RWPE2 (cell line): ENCODE measurements at regions not wholly inside any gene's neighbourhood (a gene's known extent, or its start where the extent isn't known, plus 50 kb on each side); places are given as distances from the start of the nearest gene placed in this dataset.

Source experiments
- ATAC-seq: fragments of 200-7000 bp; cut with Tn5 transposase; 3 replicates; pipeline ENCODE4 v1.9.1; 2021; ENCODE audit warnings: low read depth
- DNase-seq: peaks from one replicate; pipeline ENCODE4 v3.0.0-alpha.2; 2020; ENCODE audit warnings: low spot score
- H3K27ac ChIP-seq: fragments of 450-650 bp; 2 replicates; pipeline ENCODE4 v1.5.1; 2017; ENCODE audit warnings: mild to moderate bottlenecking; ENCODE audit not compliant: poor library complexity, severe bottlenecking
- H3K27me3 ChIP-seq: fragments of 250-450 bp; sonication (Bioruptor Pico); 2 replicates; pipeline ENCODE4 v1.5.1; 2021; ENCODE audit warnings: mild to moderate bottlenecking, moderate library complexity; ENCODE audit not compliant: insufficient read depth, poor library complexity, severe bottlenecking
- H3K36me3 ChIP-seq: fragments of 250-450 bp; sonication (Bioruptor Pico); 2 replicates; pipeline ENCODE4 v1.5.1; 2020; ENCODE audit warnings: low read depth, mild to moderate bottlenecking, moderate library complexity
- H3K4me1 ChIP-seq: fragments of 250-450 bp; sonication (Bioruptor Pico); 2 replicates; pipeline ENCODE4 v1.5.1; 2021; ENCODE audit warnings: mild to moderate bottlenecking, moderate library complexity; ENCODE audit not compliant: insufficient read depth, poor library complexity, severe bottlenecking
- H3K4me3 ChIP-seq: fragments of 250-450 bp; sonication (Bioruptor Pico); 2 replicates; pipeline ENCODE4 v1.5.1; 2021; ENCODE audit warnings: mild to moderate bottlenecking, moderate library complexity; ENCODE audit not compliant: severe bottlenecking
- H3K9me3 ChIP-seq: fragments of 250-450 bp; sonication (Bioruptor Pico); 2 replicates; pipeline ENCODE4 v1.5.1; 2021; ENCODE audit warnings: mild to moderate bottlenecking, moderate library complexity; ENCODE audit not compliant: severe bottlenecking
- TF ChIP-seq, protein P1 (sequence below): fragments of 450-650 bp; IDR thresholded peaks from one replicate; pipeline ENCODE4 v1.5.1; 2017; ENCODE audit warnings: mild to moderate bottlenecking, moderate library complexity; ENCODE audit not compliant: poor library complexity, severe bottlenecking

DNA sequence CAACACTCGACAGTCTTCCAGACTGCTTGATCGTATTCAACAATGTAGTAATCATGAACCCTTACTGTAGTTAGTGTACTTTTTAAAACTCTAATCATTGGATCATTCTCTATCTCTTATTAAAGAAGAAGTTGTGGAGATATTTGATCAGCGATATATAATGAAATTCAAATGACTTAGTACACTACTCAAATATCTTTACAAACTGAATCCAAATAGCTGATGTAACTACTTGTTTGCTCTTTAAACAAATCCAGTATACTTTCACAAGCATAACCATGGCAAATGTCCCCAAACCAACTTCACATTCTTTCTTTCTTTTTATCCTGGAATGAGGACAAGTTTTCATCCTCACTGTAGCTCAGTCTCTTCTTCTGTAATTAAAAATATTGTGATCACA is 1569.9 kb upstream of the ADGRL3 start:
- Histone ChIP-seq H3K27ac (no peak overlapping the region), H3K9me3 (no peaks in the 10 kb centered on the region), H3K36me3 (no peaks in the 10 kb centered on the region), H3K27me3 (no peaks in the 10 kb centered on the region), H3K4me1 (no peaks in the 10 kb centered on the region), H3K4me3 (no peak overlapping the region)
- DNase-seq = no peak
- ATAC-seq = no peak
- TF ChIP-seq, protein P1, sequence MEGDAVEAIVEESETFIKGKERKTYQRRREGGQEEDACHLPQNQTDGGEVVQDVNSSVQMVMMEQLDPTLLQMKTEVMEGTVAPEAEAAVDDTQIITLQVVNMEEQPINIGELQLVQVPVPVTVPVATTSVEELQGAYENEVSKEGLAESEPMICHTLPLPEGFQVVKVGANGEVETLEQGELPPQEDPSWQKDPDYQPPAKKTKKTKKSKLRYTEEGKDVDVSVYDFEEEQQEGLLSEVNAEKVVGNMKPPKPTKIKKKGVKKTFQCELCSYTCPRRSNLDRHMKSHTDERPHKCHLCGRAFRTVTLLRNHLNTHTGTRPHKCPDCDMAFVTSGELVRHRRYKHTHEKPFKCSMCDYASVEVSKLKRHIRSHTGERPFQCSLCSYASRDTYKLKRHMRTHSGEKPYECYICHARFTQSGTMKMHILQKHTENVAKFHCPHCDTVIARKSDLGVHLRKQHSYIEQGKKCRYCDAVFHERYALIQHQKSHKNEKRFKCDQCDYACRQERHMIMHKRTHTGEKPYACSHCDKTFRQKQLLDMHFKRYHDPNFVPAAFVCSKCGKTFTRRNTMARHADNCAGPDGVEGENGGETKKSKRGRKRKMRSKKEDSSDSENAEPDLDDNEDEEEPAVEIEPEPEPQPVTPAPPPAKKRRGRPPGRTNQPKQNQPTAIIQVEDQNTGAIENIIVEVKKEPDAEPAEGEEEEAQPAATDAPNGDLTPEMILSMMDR = no peak

DNA sequence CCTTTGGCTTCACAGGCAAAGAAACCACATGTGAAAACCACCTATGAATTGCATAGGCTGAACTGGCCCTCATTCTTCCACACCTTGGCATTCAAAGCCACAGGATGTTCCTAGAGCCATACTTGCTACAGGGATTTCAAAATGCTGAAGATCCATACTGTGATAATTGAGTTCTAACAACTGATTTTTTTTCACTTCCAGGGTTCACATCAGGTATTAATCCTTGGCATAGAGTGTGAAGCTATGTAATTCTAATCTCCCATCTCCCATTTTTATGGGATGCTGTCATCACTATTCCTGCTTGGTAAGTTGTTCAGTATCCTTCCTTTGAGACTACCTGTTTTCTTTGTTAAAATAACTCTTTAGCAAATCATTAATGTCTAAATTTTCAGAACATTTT is 1569.2 kb upstream of the ADGRL3 start:
- H3K4me3 ChIP-seq = no peak overlapping the region
- no peak; the same call in 2 of the 3 replicates for ATAC-seq
- no peak for DNase-seq

DNA sequence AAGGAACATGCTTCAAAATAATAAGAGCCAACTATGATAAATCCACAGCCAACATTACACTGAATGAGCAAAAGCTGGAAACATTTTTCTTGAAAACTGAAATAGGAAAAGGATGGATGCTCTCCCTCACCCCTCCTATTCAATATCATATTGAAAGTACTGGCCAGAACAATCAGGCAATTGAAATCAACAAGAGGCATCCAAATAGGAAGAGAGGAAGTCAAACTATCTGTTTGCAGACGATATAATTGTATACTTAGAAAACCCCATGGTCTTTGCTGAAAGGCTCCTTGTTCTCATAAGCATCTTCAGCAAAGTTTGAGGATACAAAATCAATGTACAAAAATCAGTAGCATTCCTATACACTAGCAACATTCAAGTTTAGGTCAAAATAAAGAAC is 1562.5 kb upstream of the ADGRL3 start:
- Histone ChIP-seq H3K27ac (no peak overlapping the region), H3K4me3 (no peak overlapping the region), H3K27me3 (no peaks in the 10 kb centered on the region), H3K9me3 (no peaks in the 10 kb centered on the region), H3K4me1 (no peaks in the 10 kb centered on the region), H3K36me3 (no peaks in the 10 kb centered on the region)
- TF ChIP-seq, protein P1 = no peak
- no peak for DNase-seq
- no peak for ATAC-seq

More for the DNA sequence above, 1569.2 kb upstream of the ADGRL3 start:
- no peak overlapping the region for H3K27ac ChIP-seq
- TF ChIP-seq, protein P1 = no peak
- H3K27me3 ChIP-seq = no peaks in the 10 kb centered on the region
- no peaks in the 10 kb centered on the region for H3K36me3 ChIP-seq
- H3K4me1 ChIP-seq = no peaks in the 10 kb centered on the region
- H3K9me3 ChIP-seq = no peaks in the 10 kb centered on the region

DNA sequence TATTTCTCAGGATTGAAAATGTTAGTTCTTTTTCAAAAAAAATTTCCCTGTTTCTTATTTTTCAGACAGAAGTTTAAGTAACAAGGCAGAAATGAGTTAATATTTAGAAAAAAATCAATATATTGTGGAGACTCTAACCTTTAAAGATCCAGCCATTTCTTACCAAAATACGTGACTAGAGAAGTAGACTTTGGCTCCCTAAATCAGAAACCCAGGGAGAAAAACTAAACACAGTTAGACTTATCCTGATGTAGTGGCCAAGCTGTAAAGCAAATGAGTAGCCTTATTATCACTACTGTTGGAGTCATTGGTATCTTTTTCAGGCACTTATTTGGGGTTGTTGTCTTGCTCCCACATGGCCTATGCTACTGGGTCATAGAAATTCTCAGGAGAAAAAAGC is 1556.4 kb upstream of the ADGRL3 start:
- TF ChIP-seq, protein P1 = no peak
- Histone ChIP-seq H3K27ac (no peak overlapping the region), H3K4me1 (no peaks in the 10 kb centered on the region), H3K4me3 (no peak overlapping the region), H3K36me3 (no peaks in the 10 kb centered on the region), H3K27me3 (no peaks in the 10 kb centered on the region), H3K9me3 (no peaks in the 10 kb centered on the region)
- no peak for DNase-seq
- no peak for ATAC-seq

DNA sequence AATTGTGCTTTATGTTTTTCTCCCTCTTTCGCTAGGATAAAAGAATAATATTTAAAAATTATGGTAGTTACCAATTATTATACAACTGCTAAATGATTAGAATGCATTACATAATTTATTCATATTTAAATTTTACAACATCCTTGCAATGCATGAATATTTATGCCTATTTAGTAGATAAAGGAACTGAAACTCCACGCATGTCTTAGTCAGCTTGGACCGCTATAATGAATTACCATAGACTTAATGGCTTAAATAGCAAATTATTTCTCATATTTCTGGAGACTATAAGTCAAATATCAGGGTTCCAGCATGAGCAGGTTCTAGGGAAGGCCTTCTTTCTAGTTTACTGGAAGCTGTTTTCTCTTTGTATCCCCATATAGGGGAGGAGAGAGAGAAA is 1555.4 kb upstream of the ADGRL3 start:
- H3K27me3 ChIP-seq = no peaks in the 10 kb centered on the region
- no peak for ATAC-seq
- no peaks in the 10 kb centered on the region for H3K9me3 ChIP-seq
- H3K36me3 ChIP-seq = no peaks in the 10 kb centered on the region
- DNase-seq = no peak
- no peaks in the 10 kb centered on the region for H3K4me1 ChIP-seq
- no peak overlapping the region for H3K4me3 ChIP-seq
- no peak overlapping the region for H3K27ac ChIP-seq
- TF ChIP-seq, protein P1 = no peak
